Heart right ventricle (tissue), 16 donors: ENCODE measurements at regions not wholly inside any gene's neighbourhood (a gene's known extent, or its start where the extent isn't known, plus 50 kb on each side); places are given as distances from the start of the nearest gene placed in this dataset.

Source experiments
- ATAC-seq, 8 donors: fragments of 200-7000 bp; cut with Tn5 transposase; one replicate each; pipeline ENCODE4 v1.9.1; 2020; ENCODE audit warnings: mild to moderate bottlenecking in 8 of 8, moderate library complexity in 8 of 8, moderate number of reproducible peaks in 1 of 8
- DNase-seq, 2 donors: peaks; one replicate each; pipeline ENCODE4 v3.0.0-alpha.2; 2020
- H3K27ac ChIP-seq, 10 donors: fragments of 200-600 bp; sonication (generic) in 2 of 10; one replicate each; pipeline versions ENCODE4 v1.5.0 to v1.8.0; 2020 to 2022; ENCODE audit warnings: mild to moderate bottlenecking in 3 of 10
- H3K27me3 ChIP-seq, 7 donors: fragments of 200-600 bp; one replicate each; pipeline ENCODE4 v1.8.0; 2021 to 2022; ENCODE audit warnings: mild to moderate bottlenecking in 2 of 7
- H3K36me3 ChIP-seq, 9 donors: fragments of 200-600 bp; sonication (generic) in 1 of 9; one replicate each; pipeline versions ENCODE4 v1.5.0 to v1.8.0; 2020 to 2022; ENCODE audit warnings: mild to moderate bottlenecking in 2 of 9
- H3K4me1 ChIP-seq, 9 donors: fragments of 200-600 bp; sonication (generic) in 1 of 9; one replicate each; pipeline versions ENCODE4 v1.5.0 to v1.8.0; 2020 to 2022; ENCODE audit warnings: mild to moderate bottlenecking in 4 of 9
- H3K4me3 ChIP-seq, 10 donors: fragments of 200-600 bp; sonication (generic) in 2 of 10; one replicate each; pipeline versions ENCODE4 v1.5.0 to v1.8.0; 2020 to 2022; ENCODE audit warnings: mild to moderate bottlenecking in 7 of 10, moderate library complexity in 2 of 10
- H3K9me3 ChIP-seq, 11 donors: fragments of 200-600 bp in 10 of 11; sonication (generic) in 2 of 11; one replicate each; pipeline versions ENCODE4 v1.5.0 to v1.8.0; 2013 to 2022; ENCODE audit warnings: mild to moderate bottlenecking in 2 of 11, control low read depth in 1 of 11, moderate library complexity in 1 of 11
- CTCF ChIP-seq, 9 donors: fragments of 200-600 bp; sonication (generic) in 2 of 9; IDR thresholded peaks; one replicate each; pipeline versions ENCODE4 v1.5.0 to v1.8.0; 2021 to 2022; ENCODE audit warnings: antibody characterized with exemption in 9 of 9, mild to moderate bottlenecking in 5 of 9, moderate library complexity in 1 of 9
- WGBS, 2 donors: extraction: QIAGEN DNeasy Blood & Tissue Kit; methylation state at CpG; one replicate each; pipeline ENCODE4 v1.1.7; 2013; ENCODE audit warnings: inconsistent platforms in 1 of 2; 5-methylcytosine and 5-hydroxymethylcytosine counted together
- intact Hi-C, 10 donors: fragments of 100-400 bp; cut with DNase I; formaldehyde crosslinking; loops; one replicate each; pipeline versions ENCODE4 v1.11.1 to v1.14.2; 2022
- donor health status: Arrhythmogenic right ventricular cardiomyopathy.
- donor health status: ischemic (EF 13 %, LVEDD 7.1; RV severe dilation, severe dysfunction).
- donor health status: healthy with polysubstance abuse.
- donor health status: DM: no; HTN: yes; CAD: no.
- donor health status: DM: no; HTN: no; CAD: no.
- donor health status: ischemic (EF 25% LVEDD 6.9; RV normal size, moderate dysfunction).
- donor health status: ischemic (EF 25% LVEDD 5.7; RV mildly dilated, moderate dysfunction).
- donor health status: healthy.
- donor health status: DM: yes; HTN: yes; CAD: no.
- donor health status: Ischemic cardiomyopathy.
- donor health status: ischemic (EF 35%, LVEDD 5.7; RV mildly dilated, moderate dysfunction).
- donor health status: nonischemic (EF 11% LVEDD 7.7; RV severe dilation, severe dysfunction).
- donor health status: DM: yes; HTN: yes; CAD: no.
- donor health status: PGD.
- donor health status: ischemic (EF 29% LVEDD 5.4; RV normal size, mild dysfunction).
- donor health status: nonischemic (EF 23%, LVEDD 6.1; RV moderate dilation, normal function).

GRCh38 chr1:4161366-4162006 is 261.4 kb upstream of the C1orf174 start:
- WGBS, 2 donors = 60 to 62% methylated on average over 29 of the region's 29 CpGs
- intact Hi-C loops = no loop called here
- Histone ChIP-seq H3K4me3 (no peak overlapping the region), H3K36me3 (no peaks in the 10 kb centered on the region), H3K9me3 (no peaks in the 10 kb centered on the region), H3K27me3 (peaks cover 0 to 51% (median 27%) of the 10 kb centered on the region in 7 donors), H3K4me1 (no peaks in the 10 kb centered on the region), H3K27ac (no peak overlapping the region)
- no peak for TF ChIP-seq CTCF (IDR thresholded peaks at IDR 0.05)
- ATAC-seq = no peak
- no peak for DNase-seq

GRCh38 chr1:4164965-4165364 is 264.9 kb upstream of the C1orf174 start:
- Histone ChIP-seq H3K27me3 (peaks cover 0 to 68% (median 41%) of the 10 kb centered on the region in 7 donors), H3K36me3 (no peaks in the 10 kb centered on the region), H3K27ac (no peak overlapping the region), H3K9me3 (no peaks in the 10 kb centered on the region), H3K4me1 (no peaks in the 10 kb centered on the region), H3K4me3 (no peak overlapping the region)
- intact Hi-C loops = no loop called here
- DNase-seq (no peak), ATAC-seq (no peak)
- WGBS, 2 donors = 70 to 72% methylated on average over 4 of the region's 4 CpGs
- TF ChIP-seq CTCF (IDR thresholded peaks at IDR 0.05) = no peak

GRCh38 chr1:4165686-4166300 is 265.7 kb upstream of the C1orf174 start:
- H3K36me3 ChIP-seq = no peaks in the 10 kb centered on the region
- TF ChIP-seq CTCF (IDR thresholded peaks at IDR 0.05) = no peak
- ATAC-seq = no peak
- H3K27ac ChIP-seq = no peak overlapping the region
- 62 to 65% methylated on average over 16 of the region's 16 CpGs for WGBS, 2 donors
- no peak for DNase-seq
- no peaks in the 10 kb centered on the region for H3K9me3 ChIP-seq
- intact Hi-C loops = no loop called here
- no peak overlapping the region for H3K4me3 ChIP-seq
- peaks cover 0 to 63% (median 44%) of the 10 kb centered on the region in 7 donors for H3K27me3 ChIP-seq
- H3K4me1 ChIP-seq = no peaks in the 10 kb centered on the region

- Histone ChIP-seq H3K36me3 (no peaks in the 10 kb centered on the region), H3K9me3 (no peaks in the 10 kb centered on the region), H3K27me3 (peaks cover 0 to 57% (median 41%) of the 10 kb centered on the region in 7 donors), H3K4me3 (no peak overlapping the region), H3K4me1 (no peaks in the 10 kb centered on the region), H3K27ac (no peak overlapping the region)
- TF ChIP-seq CTCF (IDR thresholded peaks at IDR 0.05) = no peak
- 49 to 66% methylated on average over 5 of the region's 5 CpGs for WGBS, 2 donors
- ATAC-seq (no peak), DNase-seq (no peak)
- intact Hi-C loops = no loop called here
These were observed 266.6 kb upstream of the C1orf174 start for GRCh38 chr1:4166713-4167112.
